HG02973 (cell line): ENCODE measurements at regions not wholly inside any gene's neighbourhood (a gene's known extent, or its start where the extent isn't known, plus 50 kb on each side); places are given as distances from the start of the nearest gene placed in this dataset.

Source experiments
- ATAC-seq: cut with Tn5 transposase; IDR thresholded peaks from one replicate; pipeline ENCODE4 v1.9.1; 2021; ENCODE audit warnings: moderate library complexity; ENCODE audit not compliant: unreplicated experiment

DNA sequence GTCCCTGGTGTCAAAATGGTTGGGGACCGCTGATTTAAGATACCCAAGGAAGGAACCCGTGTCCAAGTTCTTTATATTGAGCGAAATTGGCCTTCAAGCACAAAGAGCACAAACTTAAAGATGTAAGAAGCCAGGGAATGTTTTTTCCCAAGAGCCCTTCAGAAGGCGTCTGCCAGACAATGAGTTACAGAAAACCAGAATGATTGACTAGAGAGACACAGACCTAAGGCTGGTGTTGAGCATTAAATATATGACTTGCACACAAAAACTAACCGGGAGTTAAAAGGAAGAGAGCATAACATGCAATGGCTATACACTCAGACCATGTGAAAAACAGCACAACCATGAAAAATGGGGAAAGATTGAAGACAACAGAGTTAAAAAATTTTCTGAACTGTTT is 157.5 kb upstream of the FAM9B start:
- ATAC-seq = no peak

DNA sequence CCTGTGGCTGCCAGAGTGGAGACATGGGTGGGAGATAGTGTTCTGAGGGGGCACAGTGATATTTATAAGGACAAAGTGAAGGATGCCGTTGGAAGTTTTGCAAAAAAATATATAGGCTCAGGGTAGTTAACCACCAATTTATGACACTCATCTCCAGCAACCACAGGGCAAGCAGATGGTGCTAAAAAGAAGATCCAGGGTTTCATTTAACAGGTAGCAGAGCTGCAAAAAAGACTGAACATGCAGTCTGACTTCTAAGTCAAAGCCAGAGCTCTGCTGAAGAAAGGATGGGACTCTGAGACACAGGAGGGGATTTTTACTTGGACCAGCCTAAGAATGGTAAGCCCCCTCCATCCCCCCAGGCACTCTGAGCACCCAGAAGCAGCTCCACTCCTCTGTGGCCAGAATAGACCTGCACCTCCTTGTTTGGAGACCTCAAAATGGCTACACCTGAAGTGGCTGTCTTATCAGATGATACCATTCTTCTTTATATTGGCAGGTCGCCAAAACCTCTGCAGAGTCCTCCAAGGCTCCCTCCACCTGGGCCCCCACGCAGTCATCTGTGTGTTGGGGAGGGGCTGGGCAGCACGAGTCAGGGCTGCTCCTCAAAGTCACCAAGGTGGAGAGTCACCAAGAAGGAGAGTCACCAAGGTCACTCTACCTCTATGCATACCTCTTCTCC is 161.4 kb upstream of the FAM9B start:
- no peak for ATAC-seq

DNA sequence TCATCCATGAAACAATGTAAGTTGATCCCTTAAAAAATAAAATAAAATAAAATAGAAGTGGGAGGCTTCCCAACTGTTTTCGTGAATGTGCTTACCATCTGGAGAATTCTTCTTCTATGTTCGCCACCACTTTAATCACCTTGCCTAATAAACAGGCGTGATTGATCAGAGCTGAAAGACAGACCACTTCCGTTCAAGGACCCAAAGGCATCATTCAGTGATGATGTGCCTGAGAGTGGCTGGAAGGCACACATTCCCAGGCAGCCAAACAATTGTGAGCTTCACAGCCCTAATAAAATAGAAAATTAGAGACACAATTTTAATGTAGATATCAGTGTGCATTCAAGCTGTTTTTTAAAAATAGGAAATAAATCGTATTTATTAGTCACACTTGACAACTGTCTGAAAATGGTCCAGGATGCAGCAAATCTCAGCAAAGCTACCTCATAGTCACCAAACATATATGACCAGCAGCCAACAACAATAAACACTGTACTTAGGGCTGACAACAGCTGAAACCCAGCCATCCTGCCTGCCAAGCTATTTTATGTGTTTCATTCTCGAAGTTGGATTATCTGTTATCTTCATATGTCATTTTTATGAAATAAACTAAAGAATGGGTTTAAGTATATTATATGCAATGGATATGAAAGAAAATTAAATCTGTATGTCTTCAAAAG is 163.2 kb upstream of the FAM9B start:
- no peak for ATAC-seq

DNA sequence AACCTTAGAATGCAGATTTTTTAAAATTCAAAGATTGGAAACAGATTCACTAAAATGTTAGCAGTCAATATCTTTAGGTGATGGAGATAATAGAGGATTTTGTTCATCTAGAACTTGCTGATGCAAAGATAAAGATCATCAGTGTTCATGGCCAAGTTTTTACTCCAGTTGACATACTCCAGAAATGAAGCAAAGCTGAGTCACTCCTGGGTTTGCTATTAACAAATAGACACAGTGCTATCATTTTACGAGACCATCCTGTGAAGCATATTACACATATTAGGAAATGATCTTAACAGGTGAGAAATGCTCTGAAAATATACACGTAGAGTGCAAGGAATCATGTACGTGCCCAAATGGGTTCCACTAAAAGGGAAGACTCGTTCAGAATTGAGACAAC is 170.6 kb upstream of the FAM9B start:
- no peak for ATAC-seq

DNA sequence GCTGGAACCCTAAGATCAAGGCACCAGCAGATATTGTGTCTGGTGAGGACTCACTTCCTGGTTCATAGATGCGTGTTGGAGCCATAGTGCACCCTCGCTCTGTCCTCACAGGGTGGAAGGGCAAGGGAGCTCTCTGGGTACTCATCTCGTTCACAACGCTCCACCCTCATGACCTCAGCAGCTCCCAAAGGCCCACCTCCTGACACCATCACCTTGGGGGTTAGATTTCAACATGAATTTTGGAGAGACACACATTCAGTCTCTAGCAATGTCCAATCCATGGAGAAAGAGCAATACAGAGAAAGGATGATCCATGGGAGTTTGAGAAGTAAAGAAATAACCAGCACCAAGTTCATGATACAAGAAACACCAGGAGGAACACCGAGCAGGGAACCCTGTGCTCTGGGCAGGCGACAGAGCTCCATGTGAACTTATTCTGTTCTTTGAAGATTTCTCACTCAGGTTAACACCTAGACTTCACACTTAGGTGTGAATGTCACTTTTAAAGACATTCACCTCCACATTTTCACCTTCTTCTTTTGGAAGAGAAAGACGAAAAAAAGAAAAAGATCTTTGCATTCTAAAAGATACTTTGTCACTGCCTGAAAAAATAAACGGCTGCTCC is 171.8 kb upstream of the FAM9B start:
- ATAC-seq = no peak

DNA sequence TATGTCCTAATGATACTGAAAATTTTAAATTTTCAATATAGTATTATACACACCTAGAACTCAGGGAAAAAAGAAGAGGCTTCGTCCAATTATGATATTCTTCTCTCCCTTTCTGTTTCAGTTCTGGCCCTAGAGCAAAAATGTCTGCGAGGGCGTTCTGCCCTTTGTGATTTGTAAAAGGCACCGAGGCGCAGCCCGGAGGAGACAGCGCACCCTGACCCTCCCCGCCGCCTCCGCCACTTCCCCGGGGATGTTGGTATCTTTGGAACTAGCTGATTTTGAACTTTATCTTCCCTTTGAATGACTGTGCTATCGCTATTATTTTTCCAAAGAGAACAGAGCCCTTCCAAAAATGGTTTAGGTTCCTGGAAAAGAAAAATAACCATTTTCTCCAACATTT is 173.2 kb upstream of the FAM9B start:
- ATAC-seq = no peak

DNA sequence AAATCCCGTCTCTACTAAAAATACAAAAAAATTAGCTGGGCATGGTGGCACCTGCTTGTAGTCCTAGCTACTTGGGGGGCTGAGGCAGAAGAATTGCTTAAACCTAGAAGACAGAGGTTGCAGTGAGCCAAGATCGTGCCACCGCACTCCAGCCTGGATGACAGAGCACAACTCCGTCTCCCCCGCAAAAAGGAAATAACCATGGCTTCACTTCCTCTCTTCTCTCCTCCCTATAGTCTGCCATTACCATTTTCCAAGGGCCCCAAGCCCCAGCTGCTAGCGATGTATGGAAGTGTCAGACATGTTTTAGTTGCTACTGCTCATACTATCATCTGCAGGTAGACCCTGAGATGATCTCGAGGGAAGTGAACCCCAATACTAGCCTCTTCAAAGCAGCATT is 177.3 kb upstream of the FAM9B start:
- ATAC-seq = no peak

DNA sequence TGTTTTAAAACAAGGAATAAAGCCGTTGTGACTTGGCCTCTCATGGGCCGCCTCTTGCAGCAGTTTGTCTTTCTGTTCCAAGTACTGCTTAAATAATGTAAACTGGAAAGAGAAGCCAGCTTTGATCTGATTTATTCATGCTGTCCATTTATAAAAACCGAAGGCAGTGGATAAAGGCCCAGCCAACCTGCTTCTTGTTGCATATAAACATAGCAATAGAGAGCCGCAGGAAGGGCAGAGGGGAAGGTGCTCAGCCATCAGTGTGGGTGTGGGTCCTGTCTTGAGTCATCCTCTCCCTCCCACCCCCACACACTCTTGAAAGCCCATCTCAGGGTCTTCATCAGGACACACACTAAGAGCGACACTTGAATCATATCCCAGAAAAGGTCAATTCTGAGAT is 187.9 kb upstream of the FAM9B start:
- ATAC-seq = no peak

DNA sequence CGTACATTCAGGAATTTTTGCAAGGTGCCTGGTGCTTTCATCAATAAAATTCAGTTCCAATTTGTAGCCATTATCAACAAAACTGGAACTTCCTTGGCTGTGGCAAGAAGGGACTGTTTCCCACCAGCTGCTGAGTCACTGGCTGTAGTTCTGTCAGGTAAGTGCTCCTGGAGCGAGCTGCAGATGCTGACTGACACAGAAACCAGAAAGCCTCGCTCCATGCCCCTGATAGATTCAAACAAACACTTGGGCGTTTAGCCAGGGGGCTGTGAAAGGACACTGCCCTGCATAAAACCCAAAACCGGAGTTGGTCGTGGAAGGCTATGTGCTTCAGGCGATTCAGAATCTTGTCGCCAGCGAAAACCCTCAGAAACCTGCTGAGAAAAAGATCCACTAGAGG is 188.4 kb upstream of the FAM9B start:
- no peak for ATAC-seq

DNA sequence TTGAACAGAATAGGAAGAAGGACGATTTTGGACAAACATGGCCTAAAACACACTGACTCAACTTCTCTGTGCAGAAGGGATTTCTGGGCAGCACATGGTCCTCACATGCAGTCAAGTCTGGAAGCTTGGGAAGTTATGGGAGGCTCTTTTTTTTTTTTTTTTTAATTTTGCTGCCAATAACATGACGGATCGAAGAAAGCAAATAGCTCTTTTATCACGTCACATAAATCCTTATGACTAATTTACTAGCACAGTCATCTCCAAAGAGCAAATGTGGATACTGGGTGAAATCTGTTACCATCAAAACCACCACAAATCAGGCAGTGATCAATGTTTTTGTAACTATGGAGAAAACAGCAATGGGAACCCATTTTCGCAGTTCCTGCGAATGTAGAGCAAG is 193.3 kb upstream of the FAM9B start:
- ATAC-seq = no peak

DNA sequence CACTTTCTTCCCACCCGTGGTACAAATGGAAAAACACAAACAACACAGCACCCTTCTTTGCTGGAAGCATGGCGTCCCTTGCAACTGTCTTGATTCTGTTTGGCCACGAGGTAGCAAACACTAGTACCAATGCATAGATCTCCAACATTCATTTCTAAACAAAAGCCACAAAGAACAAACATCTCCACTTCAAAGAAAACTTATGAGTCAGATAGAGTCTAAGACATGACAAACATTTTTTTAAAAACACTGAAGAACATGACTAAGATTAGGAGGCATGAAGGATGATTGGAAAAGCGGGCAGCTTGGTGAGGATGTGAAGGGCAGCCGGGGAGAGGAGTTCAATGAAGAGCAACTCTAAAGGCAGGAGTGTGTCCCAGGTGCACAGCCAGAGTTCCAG is 197.6 kb upstream of the FAM9B start:
- ATAC-seq = no peak

DNA sequence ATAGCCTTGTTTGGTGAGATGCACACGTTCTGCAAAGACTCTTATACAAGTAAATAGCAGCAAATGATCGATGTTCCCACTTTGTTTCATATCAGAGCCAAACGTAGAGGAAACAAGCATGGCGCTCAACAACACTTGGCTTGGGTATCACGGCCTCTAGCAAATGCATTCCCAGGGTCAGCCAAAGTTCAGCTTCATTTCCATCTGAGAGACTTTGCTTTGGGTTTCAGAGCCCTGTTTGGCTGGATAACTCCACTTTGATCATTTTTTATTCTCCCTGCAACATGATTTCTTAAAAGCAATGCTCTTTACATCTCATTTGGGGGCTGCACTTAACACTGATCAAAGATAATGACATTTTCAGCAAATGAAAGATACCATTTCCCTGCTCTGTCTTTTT is 199.2 kb upstream of the FAM9B start:
- ATAC-seq = no peak

DNA sequence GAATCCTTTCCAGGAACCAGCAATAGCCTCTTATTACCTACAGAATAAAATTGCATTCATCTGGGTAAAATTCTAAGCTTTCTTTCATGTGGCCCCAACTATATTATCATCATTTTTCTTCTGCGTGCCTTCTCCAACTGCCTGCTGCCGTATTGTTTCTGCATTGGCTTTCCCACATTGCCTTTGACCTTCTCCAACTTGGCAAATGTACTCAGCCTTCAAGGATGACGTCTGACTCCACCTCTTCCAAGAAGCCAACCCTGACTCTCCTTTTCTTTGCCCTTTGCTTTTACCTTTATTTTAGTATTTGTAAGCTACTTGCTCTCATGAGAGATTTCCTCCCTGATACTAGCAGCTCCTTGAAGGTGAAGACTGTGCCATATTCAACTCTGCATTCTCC is 200.4 kb upstream of the FAM9B start:
- ATAC-seq = no peak

DNA sequence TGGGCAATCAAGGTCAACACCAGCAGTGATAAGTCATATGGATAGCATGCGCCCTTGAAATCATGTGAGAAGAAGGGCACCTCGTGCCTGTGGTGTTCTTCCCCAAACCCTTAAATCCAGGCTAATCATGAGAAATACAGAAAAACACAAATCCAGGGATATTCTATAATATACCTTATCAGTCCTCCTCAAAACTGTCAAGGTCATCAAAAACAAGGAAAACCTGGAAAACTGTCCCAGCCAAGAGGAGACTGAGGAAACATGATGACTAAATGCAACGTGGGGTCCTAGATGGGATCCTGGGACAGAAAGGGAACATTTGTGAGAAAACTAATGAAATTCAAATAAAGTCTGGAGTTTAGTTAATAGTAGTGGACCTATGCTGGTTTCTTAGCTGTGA is 201.8 kb upstream of the FAM9B start:
- ATAC-seq = no peak

DNA sequence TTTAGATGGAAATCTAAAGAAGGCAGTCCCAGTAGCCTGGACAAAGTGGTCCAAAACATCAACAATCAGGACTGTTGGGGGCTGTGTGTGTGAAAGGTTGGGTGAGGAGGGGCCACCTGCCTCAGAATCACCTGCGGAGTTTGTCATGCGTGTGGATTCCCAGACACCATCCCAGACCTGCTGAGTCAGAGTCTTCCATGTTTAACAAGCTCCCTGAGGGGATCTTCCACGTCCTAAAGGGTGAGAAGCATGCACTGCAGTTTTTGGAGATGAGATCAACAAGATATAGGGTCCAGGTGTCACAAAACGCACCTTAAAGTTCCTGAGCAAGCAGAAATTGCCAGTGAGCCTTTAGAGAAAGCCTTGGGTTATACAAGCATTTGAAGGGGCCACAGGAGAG is 207.0 kb upstream of the FAM9B start:
- no peak for ATAC-seq

DNA sequence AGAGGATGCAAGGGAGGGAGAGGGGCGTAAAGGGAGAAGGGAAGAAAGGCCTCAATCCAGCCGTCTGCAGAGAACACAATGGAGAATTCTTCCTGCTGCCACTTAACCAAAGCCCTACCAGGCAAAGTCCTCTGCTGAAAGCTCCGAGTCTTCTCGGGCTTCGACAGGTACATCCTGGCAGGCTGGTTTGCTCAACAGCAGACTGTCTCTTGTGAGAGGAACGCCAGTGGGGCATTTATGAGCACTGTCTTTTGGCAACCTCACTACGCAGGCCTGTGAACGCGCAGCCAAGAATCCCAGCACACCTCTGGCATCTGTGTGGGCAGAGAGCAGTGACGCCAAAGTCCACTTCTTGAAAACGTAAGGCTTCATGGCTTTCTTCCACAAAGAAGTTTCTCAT is 207.5 kb upstream of the FAM9B start:
- no peak for ATAC-seq

DNA sequence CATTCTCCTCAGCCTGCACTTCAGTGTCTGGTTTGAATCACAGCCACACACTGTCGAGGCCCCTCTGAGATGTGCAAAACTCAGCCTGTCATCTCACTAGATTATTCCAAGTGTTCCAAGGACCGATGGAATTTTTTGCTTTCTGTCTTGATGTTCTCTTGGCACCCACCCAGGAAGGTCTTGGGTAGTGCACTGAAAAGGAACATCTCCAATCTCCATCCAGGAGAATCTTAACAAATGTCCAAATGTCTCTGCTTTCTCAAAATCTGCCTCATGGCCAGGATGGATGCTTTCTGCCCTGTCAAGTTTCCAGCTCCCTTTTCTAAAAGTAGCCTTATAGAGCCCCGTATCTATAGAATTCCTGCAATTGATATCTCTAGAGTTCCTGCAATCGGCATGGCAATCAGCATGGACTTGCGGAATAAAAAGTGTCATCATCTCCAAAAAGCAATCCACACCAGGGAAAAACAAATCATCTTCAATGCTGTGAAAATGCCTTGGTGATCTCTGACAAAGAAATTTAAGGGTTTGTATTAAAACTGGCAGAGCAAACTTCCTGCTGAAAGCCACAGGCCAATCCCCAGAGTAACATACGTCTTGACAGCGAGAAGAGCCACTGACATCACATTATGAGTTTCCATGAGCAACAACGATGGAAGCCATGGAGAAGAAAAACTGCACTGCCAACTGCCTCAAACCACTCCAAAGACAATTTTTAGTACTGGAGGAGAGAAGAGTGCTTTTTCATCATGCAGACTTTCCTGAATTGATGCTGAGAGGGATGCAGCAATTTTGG is 215.3 kb upstream of the FAM9B start:
- no peak for ATAC-seq

DNA sequence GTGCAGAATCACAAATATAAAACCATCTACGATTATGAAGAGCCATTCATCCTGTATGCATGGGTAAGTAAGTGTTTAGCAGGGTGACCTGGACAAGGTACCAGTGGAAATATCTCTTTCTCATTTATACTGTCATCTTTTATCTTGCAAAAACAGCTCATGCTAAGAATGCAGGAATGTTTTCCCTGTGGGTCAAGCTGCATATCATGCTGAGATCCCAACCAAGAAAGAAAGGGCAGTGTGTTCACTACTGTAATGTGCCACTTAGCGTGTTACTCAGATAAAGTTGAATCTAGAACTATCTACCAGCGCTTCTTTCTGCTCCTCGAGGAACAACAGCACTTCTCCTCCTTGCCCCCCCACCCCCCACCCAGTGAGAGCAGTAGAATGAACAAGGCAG is 212.7 kb upstream of the TBL1X start:
- ATAC-seq = no peak

DNA sequence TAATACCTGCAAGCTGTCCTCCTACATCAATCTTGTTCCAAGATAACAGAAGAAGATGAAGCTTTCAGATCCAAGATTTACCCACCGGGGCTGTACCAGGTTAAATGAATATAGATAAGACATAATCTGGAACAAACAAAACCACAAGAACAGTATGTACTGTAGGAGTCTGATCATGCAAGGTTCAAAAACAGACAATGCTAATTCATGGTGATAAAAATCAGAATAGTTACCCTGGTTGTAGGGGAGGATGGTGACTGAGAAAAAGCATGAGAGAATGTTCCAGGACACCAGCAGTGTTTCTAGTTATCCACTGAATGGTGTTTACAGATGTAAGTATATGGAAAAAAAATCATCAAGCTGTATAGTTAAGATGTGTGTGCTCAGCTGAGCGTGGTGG is 211.6 kb upstream of the TBL1X start:
- ATAC-seq = no peak

DNA sequence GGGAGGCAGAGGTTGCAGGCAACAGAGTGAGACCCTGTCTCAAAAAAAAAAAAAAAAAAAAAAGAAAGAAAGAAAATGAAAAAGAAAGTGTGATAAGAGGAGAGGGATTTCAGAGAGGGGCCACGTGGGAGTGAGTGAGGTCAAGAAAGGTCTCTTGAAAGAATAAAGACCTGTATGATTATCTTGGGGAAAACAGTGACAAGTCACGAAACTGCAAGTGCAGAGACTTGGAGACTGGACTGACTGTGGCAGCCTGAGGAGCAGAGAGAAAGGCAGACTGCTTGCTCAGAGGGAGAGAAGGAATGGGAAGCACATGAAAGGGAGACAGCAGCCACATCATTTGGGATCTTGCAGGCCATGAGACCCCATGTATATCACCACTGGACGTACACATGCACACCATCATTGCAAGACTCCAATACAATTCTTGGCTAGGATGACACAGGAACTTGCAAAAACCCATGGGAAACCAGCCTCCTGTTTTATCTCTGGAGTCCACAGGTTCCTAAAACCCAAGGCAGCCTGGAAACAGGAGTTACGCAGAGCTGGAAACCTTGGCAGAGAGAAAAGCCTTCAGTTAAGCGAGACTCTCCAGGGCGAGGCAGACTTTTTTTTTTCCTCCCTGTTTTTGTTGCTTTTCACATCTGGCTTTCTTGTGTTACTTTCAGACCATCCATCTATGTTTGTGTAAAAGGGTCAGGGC is 207.0 kb upstream of the TBL1X start:
- ATAC-seq = no peak

DNA sequence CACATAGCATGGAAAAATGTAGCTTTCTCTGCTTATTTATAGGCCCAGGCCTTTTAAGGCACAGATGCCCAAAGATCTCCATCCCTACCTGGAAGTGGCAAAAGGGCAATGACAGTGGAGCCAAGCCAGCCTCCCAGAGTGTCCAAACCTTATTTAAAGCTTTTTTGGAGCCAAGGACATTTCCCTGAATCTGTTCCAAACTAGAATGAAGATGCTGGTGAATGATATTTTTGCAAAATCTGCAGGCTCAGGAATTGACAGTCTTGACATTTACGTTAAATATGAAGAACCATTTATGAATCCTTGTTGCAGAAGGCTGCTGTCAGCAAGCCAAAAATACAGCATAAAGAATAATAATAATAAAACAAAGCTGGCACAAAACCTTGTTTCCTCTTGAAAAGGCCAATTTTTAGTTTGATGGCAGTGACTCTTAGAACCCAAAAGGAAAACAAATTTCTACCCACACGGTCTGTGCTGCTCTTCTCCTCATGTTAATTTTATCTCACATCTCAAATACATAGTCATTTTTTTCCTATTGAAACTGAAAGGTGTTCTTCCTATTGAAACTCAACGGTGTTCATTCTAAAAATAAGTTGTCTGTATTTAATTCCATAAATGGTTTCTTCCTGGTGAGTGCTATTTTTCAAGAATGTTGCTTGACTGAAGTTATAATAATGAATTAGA is 206.3 kb upstream of the TBL1X start:
- no peak for ATAC-seq
